ENCODE measurements at regions not wholly inside any gene's neighbourhood (a gene's known extent, or its start where the extent isn't known, plus 50 kb on each side); places are given as distances from the start of the nearest gene placed in this dataset.

GRCh38 chr19:28534766-28535351, 678.1 kb downstream of the UQCRFS1 start:
- DNase-seq (ENCODE audit: low read depth), result no peak

GRCh38 chr19:28532765-28533341, 680.1 kb downstream of the UQCRFS1 start:
- DNase-seq (ENCODE audit: low read depth), result no peak

GRCh38 chr19:28531979-28532378, 681.0 kb downstream of the UQCRFS1 start:
- DNase-seq (ENCODE audit: low read depth), result no peak

- no peak for DNase-seq (ENCODE audit: low read depth)
Observed at GRCh38 chr19:28530406-28531035, 682.4 kb downstream of the UQCRFS1 start.

- no peak for DNase-seq (ENCODE audit: low read depth)
Observed at GRCh38 chr19:28526038-28526437, 686.9 kb downstream of the UQCRFS1 start.

- DNase-seq (ENCODE audit: low read depth), result no peak
Observed at GRCh38 chr19:28523619-28524018, 689.3 kb downstream of the UQCRFS1 start.

GRCh38 chr19:28522545-28522922, 690.4 kb downstream of the UQCRFS1 start:
- DNase-seq (ENCODE audit: low read depth), result no peak

- no peak for DNase-seq (ENCODE audit: low read depth)
Observed at GRCh38 chr19:28521614-28522544, 691.1 kb downstream of the UQCRFS1 start.

- DNase-seq (ENCODE audit: low read depth), result no peak
Observed at GRCh38 chr19:28520998-28521568, 691.9 kb downstream of the UQCRFS1 start.

- DNase-seq (ENCODE audit: low read depth), result peak; percentile 9
Observed at GRCh38 chr19:28519952-28520861, 692.7 kb downstream of the UQCRFS1 start.

- DNase-seq (ENCODE audit: low read depth), result no peak
Observed at GRCh38 chr19:28519218-28519779, 693.7 kb downstream of the UQCRFS1 start.

- DNase-seq (ENCODE audit: low read depth), result no peak
Observed at GRCh38 chr19:28516415-28516872, 696.5 kb downstream of the UQCRFS1 start.

GRCh38 chr19:28514166-28514565, 698.8 kb downstream of the UQCRFS1 start:
- no peak for DNase-seq (ENCODE audit: low read depth)

- DNase-seq (ENCODE audit: low read depth), result no peak
Observed at GRCh38 chr19:28511655-28512054, 701.3 kb downstream of the UQCRFS1 start.

GRCh38 chr19:28509079-28509895, 703.7 kb downstream of the UQCRFS1 start:
- DNase-seq (ENCODE audit: low read depth), result no peak

- no peak for DNase-seq (ENCODE audit: low read depth)
Observed at GRCh38 chr19:28508666-28509065, 704.3 kb downstream of the UQCRFS1 start.

GRCh38 chr19:28505933-28506332, 707.0 kb downstream of the UQCRFS1 start:
- DNase-seq (ENCODE audit: low read depth), result no peak

GRCh38 chr19:28505134-28505533, 707.8 kb downstream of the UQCRFS1 start:
- no peak for DNase-seq (ENCODE audit: low read depth)

GRCh38 chr19:28504727-28505126, 708.2 kb downstream of the UQCRFS1 start:
- no peak for DNase-seq (ENCODE audit: low read depth)

- DNase-seq (ENCODE audit: low read depth), result no peak
Observed at GRCh38 chr19:28504139-28504538, 708.8 kb downstream of the UQCRFS1 start.

Measured in ELR (cell line).